WTC11 (cell line): ENCODE measurements at regions not wholly inside any gene's neighbourhood (a gene's known extent, or its start where the extent isn't known, plus 50 kb on each side); places are given as distances from the start of the nearest gene placed in this dataset.

ENCODE experiments used
- ATAC-seq: fragments of 200-7000 bp; cut with Tn5 transposase; 2 replicates; pipeline ENCODE4 v1.10.0; 2021; ENCODE audit warnings: mild to moderate bottlenecking, moderate library complexity
- CTCF ChIA-PET: fragments of 300-600 bp; sonication (Branson Sonifier 250); formaldehyde crosslinking; loops from one replicate; lab custom pipeline; 2021; ENCODE audit warnings: antibody characterized with exemption; lab: Charles Lee
- POLR2A ChIA-PET: fragments of 350-600 bp; sonication (Branson Sonifier 250); formaldehyde crosslinking; loops from one replicate; lab custom pipeline; 2021; ENCODE audit warnings: antibody characterized with exemption; lab: Charles Lee
- DNase-seq: peaks from one replicate; pipeline ENCODE4 v3.0.0; 2021; ENCODE audit warnings: low spot score
- H3K27ac Mint-ChIP-seq: 2 replicates; pipeline ENCODE4 v1.8.0; 2021; ENCODE audit warnings: mixed read lengths
- H3K27me3 Mint-ChIP-seq: 2 replicates; pipeline ENCODE4 v1.8.0; 2021; ENCODE audit warnings: low read depth, mild to moderate bottlenecking, moderate library complexity, mixed read lengths
- H3K36me3 Mint-ChIP-seq: 2 replicates; pipeline ENCODE4 v1.8.0; 2021; ENCODE audit warnings: mixed read lengths
- H3K4me1 Mint-ChIP-seq: 2 replicates; pipeline ENCODE4 v1.8.0; 2022; ENCODE audit warnings: mixed read lengths
- H3K4me3 Mint-ChIP-seq: 2 replicates; pipeline ENCODE4 v1.8.0; 2021; ENCODE audit warnings: mild to moderate bottlenecking, moderate library complexity, mixed read lengths
- H3K9me3 Mint-ChIP-seq: 2 replicates; pipeline ENCODE4 v1.8.0; 2021; ENCODE audit warnings: mixed read lengths
- AFF4 ChIP-seq: sonication (generic); formaldehyde crosslinking; IDR thresholded peaks from 2 replicates; pipeline ENCODE4 v1.8.1; 2023; ENCODE audit warnings: mild to moderate bottlenecking, missing genetic modification reagents, borderline replicate concordance
- CBFB ChIP-seq: sonication (generic); formaldehyde crosslinking; IDR thresholded peaks from 2 replicates; pipeline ENCODE4 v1.8.1; 2022; ENCODE audit warnings: mild to moderate bottlenecking, low read depth, missing genetic modification reagents
- FOXJ3 ChIP-seq: sonication (generic); formaldehyde crosslinking; IDR thresholded peaks from 2 replicates; pipeline ENCODE4 v1.9.0; 2021; ENCODE audit warnings: missing genetic modification reagents, mild to moderate bottlenecking, borderline replicate concordance
- GABPB1 ChIP-seq: sonication (generic); formaldehyde crosslinking; IDR thresholded peaks from 2 replicates; pipeline ENCODE4 v1.8.1; 2023; ENCODE audit warnings: mild to moderate bottlenecking, missing genetic modification reagents
- GRHL2 ChIP-seq: fragments of 250-450 bp; sonication (Bioruptor Pico); IDR thresholded peaks from 2 replicates; pipeline ENCODE4 v1.8.0; 2022; ENCODE audit warnings: mild to moderate bottlenecking, moderate library complexity; ENCODE audit not compliant: insufficient replicate concordance, severe bottlenecking
- JAZF1 ChIP-seq: fragments of 250-450 bp; sonication (Bioruptor Pico); IDR thresholded peaks from 2 replicates; pipeline ENCODE4 v1.9.0; 2021; ENCODE audit warnings: moderate library complexity, mild to moderate bottlenecking, inconsistent platforms
- MXD4 ChIP-seq: fragments of 250-450 bp; sonication (Bioruptor Pico); IDR thresholded peaks from 2 replicates; pipeline ENCODE4 v1.8.0; 2021; ENCODE audit warnings: mild to moderate bottlenecking, moderate library complexity, borderline replicate concordance
- NFATC4 ChIP-seq: fragments of 250-450 bp; sonication (Bioruptor Pico); IDR thresholded peaks from 2 replicates; pipeline ENCODE4 v1.9.0; 2021; ENCODE audit warnings: mild to moderate bottlenecking
- NR1H2 ChIP-seq: sonication (generic); formaldehyde crosslinking; IDR thresholded peaks from 2 replicates; pipeline ENCODE4 v1.9.0; 2021; ENCODE audit warnings: mild to moderate bottlenecking, moderate library complexity, missing genetic modification reagents
- NR2C2 ChIP-seq: sonication (generic); formaldehyde crosslinking; IDR thresholded peaks from 2 replicates; pipeline ENCODE4 v1.8.0; 2022; ENCODE audit warnings: mild to moderate bottlenecking, missing genetic modification reagents
- RORB ChIP-seq: fragments of 250-450 bp; sonication (Bioruptor Pico); IDR thresholded peaks from 2 replicates; pipeline ENCODE4 v1.9.0; 2021; ENCODE audit warnings: mild to moderate bottlenecking
- SMAD3 ChIP-seq: sonication (generic); formaldehyde crosslinking; IDR thresholded peaks from 2 replicates; pipeline ENCODE4 v1.8.0; 2022; ENCODE audit warnings: missing genetic modification reagents, mild to moderate bottlenecking, borderline replicate concordance
- SOX15 ChIP-seq: fragments of 250-450 bp; sonication (Bioruptor Pico); IDR thresholded peaks from 2 replicates; pipeline ENCODE4 v1.9.0; 2021; ENCODE audit warnings: mild to moderate bottlenecking
- TEAD1 ChIP-seq: sonication (generic); formaldehyde crosslinking; IDR thresholded peaks from 2 replicates; pipeline ENCODE4 v1.8.0; 2022; ENCODE audit warnings: mild to moderate bottlenecking, missing genetic modification reagents
- TEAD4 ChIP-seq: sonication (generic); formaldehyde crosslinking; IDR thresholded peaks from 2 replicates; pipeline ENCODE4 v1.8.0; 2022; ENCODE audit warnings: mild to moderate bottlenecking, missing genetic modification reagents
- TP53 ChIP-seq: sonication (generic); formaldehyde crosslinking; IDR thresholded peaks from 2 replicates; pipeline ENCODE4 v1.8.1; 2023; ENCODE audit warnings: mild to moderate bottlenecking, missing genetic modification reagents
- ZBTB21 ChIP-seq: sonication (generic); formaldehyde crosslinking; IDR thresholded peaks from 2 replicates; pipeline ENCODE4 v1.8.1; 2023; ENCODE audit warnings: mild to moderate bottlenecking, missing genetic modification reagents, borderline replicate concordance
- ZNF416 ChIP-seq: fragments of 250-450 bp; sonication (Bioruptor Pico); IDR thresholded peaks from 2 replicates; pipeline ENCODE4 v1.9.0; 2021; ENCODE audit warnings: mild to moderate bottlenecking, inconsistent platforms
- TF ChIP-seq, protein P1 (sequence below): sonication (generic); formaldehyde crosslinking; IDR thresholded peaks from 2 replicates; pipeline ENCODE4 v1.8.1; 2022; ENCODE audit warnings: mild to moderate bottlenecking, missing genetic modification reagents, moderate library complexity, borderline replicate concordance
- TF ChIP-seq, protein P2 (sequence below): sonication (generic); formaldehyde crosslinking; IDR thresholded peaks from 2 replicates; pipeline ENCODE4 v1.8.1; 2023; ENCODE audit warnings: mild to moderate bottlenecking, moderate library complexity, missing genetic modification reagents
- TF ChIP-seq, protein P3 (sequence below): sonication (generic); formaldehyde crosslinking; IDR thresholded peaks from 2 replicates; pipeline ENCODE4 v1.8.0; 2022; ENCODE audit warnings: mild to moderate bottlenecking, missing genetic modification reagents
- TF ChIP-seq, protein P4 (sequence below): sonication (generic); formaldehyde crosslinking; IDR thresholded peaks from 2 replicates; pipeline ENCODE4 v1.8.1; 2022; ENCODE audit warnings: low read depth, mild to moderate bottlenecking, moderate library complexity, missing genetic modification reagents, borderline replicate concordance
- TF ChIP-seq, protein P5 (sequence below): sonication (generic); formaldehyde crosslinking; IDR thresholded peaks from 2 replicates; pipeline ENCODE4 v1.8.1; 2022; ENCODE audit warnings: low read depth, missing genetic modification reagents, borderline replicate concordance
- TF ChIP-seq, protein P6 (sequence below): sonication (generic); formaldehyde crosslinking; conservative IDR thresholded peaks from 2 replicates; pipeline ENCODE4 v1.8.1; 2022; ENCODE audit warnings: mild to moderate bottlenecking, missing genetic modification reagents

GRCh38 chr6:153778216-153778615, 260.8 kb upstream of the OPRM1 start:
- CTCF ChIA-PET: no interaction called here
- Mint-ChIP-seq H3K4me3 (no peak overlapping the region), H3K27ac (no peak overlapping the region), H3K36me3 (peaks cover 7% of the 10 kb centered on the region), H3K9me3 (peaks cover 19% of the 10 kb centered on the region), H3K27me3 (no peaks in the 10 kb centered on the region), H3K4me1 (peaks cover 6% of the 10 kb centered on the region)
- ATAC-seq (no peak), DNase-seq (no peak)
- POLR2A ChIA-PET: no interaction called here
- no peak for TF ChIP-seq NFATC4
- TF ChIP-seq, protein P1, sequence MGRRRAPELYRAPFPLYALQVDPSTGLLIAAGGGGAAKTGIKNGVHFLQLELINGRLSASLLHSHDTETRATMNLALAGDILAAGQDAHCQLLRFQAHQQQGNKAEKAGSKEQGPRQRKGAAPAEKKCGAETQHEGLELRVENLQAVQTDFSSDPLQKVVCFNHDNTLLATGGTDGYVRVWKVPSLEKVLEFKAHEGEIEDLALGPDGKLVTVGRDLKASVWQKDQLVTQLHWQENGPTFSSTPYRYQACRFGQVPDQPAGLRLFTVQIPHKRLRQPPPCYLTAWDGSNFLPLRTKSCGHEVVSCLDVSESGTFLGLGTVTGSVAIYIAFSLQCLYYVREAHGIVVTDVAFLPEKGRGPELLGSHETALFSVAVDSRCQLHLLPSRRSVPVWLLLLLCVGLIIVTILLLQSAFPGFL: no peak
- TF ChIP-seq TP53: no peak
- TF ChIP-seq MXD4: no peak
- TF ChIP-seq JAZF1 (CRISPR knock-in tag): no peak
- no peak for TF ChIP-seq SMAD3 (CRISPR knock-in tag)
- TF ChIP-seq TEAD4 (CRISPR knock-in tag): no peak
- no peak for TF ChIP-seq CBFB (CRISPR knock-in tag)
- TF ChIP-seq ZBTB21 (CRISPR knock-in tag): no peak
- no peak for TF ChIP-seq AFF4 (CRISPR knock-in tag)
- TF ChIP-seq GRHL2 (CRISPR knock-in tag): no peak
- no peak for TF ChIP-seq ZNF416 (CRISPR knock-in tag)
- TF ChIP-seq, protein P2, sequence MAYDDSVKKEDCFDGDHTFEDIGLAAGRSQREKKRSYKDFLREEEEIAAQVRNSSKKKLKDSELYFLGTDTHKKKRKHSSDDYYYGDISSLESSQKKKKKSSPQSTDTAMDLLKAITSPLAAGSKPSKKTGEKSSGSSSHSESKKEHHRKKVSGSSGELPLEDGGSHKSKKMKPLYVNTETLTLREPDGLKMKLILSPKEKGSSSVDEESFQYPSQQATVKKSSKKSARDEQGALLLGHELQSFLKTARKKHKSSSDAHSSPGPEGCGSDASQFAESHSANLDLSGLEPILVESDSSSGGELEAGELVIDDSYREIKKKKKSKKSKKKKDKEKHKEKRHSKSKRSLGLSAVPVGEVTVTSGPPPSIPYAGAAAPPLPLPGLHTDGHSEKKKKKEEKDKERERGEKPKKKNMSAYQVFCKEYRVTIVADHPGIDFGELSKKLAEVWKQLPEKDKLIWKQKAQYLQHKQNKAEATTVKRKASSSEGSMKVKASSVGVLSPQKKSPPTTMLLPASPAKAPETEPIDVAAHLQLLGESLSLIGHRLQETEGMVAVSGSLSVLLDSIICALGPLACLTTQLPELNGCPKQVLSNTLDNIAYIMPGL: no peak

DNA sequence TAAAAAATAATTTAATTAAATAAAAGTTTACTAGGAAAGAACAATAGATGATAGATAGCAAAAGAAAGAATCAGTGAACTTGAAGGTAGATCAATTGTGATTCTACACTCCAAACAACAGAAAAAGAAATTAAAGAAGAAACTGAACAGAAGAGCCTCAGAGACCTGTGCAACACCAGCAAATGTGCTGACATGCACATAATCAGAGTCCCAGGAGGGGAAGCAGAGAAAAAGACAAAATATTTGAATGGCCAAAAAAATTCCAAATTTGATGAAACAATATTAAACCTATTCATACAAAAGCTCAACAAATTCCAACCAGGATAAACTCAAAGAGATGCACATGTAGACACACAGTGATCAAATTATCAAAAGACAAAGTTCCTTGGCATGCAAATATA, 267.5 kb upstream of the OPRM1 start:
- peaks cover 8% of the 10 kb centered on the region for H3K4me1 Mint-ChIP-seq
- no peak for DNase-seq
- H3K27ac Mint-ChIP-seq: no peak overlapping the region
- H3K9me3 Mint-ChIP-seq: no peaks in the 10 kb centered on the region
- H3K27me3 Mint-ChIP-seq: no peaks in the 10 kb centered on the region
- no peaks in the 10 kb centered on the region for H3K36me3 Mint-ChIP-seq
- H3K4me3 Mint-ChIP-seq: no peak overlapping the region
- CTCF ChIA-PET: interaction anchor here (0.6 kb wide), 1 partner anchor 19 kb away, joined by 3 read pairs; no protein-coding TSS in a partner anchor
- POLR2A ChIA-PET: no interaction called here
- no peak for ATAC-seq
- no peak for TF ChIP-seq NR1H2 (CRISPR knock-in tag)
- no peak for TF ChIP-seq NR2C2
- TF ChIP-seq, protein P3, sequence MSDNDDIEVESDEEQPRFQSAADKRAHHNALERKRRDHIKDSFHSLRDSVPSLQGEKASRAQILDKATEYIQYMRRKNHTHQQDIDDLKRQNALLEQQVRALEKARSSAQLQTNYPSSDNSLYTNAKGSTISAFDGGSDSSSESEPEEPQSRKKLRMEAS (CRISPR knock-in tag): no peak
- no peak for TF ChIP-seq TEAD1
- TF ChIP-seq, protein P4, sequence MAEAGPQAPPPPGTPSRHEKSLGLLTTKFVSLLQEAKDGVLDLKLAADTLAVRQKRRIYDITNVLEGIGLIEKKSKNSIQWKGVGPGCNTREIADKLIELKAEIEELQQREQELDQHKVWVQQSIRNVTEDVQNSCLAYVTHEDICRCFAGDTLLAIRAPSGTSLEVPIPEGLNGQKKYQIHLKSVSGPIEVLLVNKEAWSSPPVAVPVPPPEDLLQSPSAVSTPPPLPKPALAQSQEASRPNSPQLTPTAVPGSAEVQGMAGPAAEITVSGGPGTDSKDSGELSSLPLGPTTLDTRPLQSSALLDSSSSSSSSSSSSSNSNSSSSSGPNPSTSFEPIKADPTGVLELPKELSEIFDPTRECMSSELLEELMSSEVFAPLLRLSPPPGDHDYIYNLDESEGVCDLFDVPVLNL (CRISPR knock-in tag): no peak
- no peak for TF ChIP-seq RORB (CRISPR knock-in tag)
- TF ChIP-seq, protein P5, sequence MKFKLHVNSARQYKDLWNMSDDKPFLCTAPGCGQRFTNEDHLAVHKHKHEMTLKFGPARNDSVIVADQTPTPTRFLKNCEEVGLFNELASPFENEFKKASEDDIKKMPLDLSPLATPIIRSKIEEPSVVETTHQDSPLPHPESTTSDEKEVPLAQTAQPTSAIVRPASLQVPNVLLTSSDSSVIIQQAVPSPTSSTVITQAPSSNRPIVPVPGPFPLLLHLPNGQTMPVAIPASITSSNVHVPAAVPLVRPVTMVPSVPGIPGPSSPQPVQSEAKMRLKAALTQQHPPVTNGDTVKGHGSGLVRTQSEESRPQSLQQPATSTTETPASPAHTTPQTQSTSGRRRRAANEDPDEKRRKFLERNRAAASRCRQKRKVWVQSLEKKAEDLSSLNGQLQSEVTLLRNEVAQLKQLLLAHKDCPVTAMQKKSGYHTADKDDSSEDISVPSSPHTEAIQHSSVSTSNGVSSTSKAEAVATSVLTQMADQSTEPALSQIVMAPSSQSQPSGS: no peak
- TF ChIP-seq SOX15: no peak
- TF ChIP-seq FOXJ3 (CRISPR knock-in tag): no peak
- TF ChIP-seq NFATC4: no peak
- TF ChIP-seq, protein P6, sequence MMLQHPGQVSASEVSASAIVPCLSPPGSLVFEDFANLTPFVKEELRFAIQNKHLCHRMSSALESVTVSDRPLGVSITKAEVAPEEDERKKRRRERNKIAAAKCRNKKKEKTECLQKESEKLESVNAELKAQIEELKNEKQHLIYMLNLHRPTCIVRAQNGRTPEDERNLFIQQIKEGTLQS (CRISPR knock-in tag): no peak
- no peak for TF ChIP-seq GABPB1 (CRISPR knock-in tag)
